ENCODE measurements at regions not wholly inside any gene's neighbourhood (a gene's known extent, or its start where the extent isn't known, plus 50 kb on each side); places are given as distances from the start of the nearest gene placed in this dataset.

DNA sequence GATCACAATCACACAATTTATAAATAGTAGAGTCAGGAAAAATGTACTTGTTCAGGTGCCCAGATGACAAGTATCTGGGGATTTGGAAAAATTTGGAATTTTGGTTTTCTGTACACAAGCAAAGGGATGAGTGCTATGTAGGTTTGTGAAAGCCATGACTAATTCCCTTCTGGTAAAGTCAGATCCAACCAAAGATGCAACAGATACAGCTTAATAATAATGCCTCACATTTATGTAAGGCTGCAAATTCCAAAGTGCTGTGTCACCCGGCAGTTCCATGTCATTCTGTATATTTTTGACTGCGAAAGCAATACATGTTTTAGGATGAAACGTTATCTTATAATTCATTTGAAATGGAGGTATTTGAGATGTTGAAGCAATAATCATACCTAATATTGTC lies 102.7 kb upstream of the AGBL1 start:
- DNase-seq = no peak

DNA sequence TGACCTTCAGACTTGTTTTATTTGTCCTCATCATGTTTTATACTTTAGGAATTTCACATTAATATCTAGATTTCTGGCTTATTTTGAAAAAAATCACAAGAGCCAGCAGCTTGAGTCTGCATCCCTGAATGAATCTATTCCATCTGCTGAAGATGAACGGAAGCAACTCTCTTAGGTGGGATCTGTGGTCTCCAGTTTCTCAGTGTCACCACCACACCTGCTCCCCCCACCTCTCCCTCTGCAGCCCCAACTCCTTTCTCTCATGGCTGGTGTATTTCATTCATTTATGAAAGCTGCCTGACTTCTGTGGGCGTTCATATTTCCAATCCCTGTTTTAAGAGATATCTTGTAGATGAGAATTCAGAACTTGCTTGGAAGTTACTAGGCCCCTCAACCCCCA lies 102.1 kb upstream of the AGBL1 start:
- DNase-seq = no peak

DNA sequence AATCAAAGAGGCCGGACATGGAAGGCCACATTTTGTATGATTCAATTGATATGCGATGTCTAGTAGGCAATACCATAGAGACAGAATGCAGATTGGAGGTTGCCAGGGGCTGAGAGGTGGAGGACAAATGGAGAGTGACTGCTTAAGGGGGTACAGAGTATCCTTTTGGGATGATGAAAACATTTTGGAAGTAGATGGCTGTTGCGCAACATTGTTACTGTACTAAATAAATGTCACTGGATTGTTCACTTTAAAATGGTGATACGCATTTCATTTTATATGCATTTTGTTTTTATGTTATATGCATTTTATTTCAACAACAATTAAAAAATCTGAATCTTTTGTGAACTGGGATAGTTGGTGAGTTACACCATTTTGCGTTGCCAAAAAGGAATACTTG lies 99.7 kb upstream of the AGBL1 start:
- no peak for DNase-seq

GRCh38 chr15:85980946-85981345 lies 98.7 kb upstream of the AGBL1 start:
- DNase-seq = no peak

DNA sequence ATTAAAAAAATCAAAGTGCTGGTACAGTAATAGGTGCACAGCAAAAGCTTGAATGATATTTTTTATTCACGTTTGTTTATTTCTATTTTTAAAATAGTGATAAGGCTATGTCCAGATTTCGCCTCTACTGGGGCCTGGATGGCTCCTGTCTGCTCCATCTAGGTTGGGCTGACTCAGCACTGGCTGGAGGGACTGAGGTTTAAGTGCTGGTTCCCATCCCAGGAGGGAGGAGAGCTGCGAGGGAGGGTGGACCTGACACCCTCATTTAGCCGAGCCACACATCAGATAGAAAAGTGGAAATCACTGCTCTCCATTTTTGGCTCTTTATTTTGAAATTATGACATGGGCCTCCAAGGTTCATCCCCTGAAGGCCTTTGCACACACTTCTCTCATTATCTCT lies 95.4 kb upstream of the AGBL1 start:
- no peak for DNase-seq

DNA sequence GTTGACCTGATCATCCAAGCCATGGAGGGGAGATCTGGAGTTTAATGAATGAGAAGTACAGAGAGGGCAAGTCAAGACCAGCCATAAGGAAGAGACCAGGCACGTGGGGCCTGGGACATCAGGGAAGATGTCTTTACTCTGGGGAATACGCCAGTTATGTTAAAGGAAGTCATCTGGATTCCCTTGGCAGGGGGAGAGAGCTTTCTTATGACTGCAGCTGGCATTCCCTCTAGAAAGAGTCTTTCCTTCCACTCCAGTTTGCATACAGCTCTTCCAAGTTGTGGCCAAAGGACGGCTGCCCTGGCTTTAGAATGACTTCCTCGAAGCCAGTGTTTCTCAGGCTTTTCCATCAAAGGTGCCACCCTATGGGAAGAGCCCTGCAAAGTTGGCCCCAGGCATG lies 93.6 kb upstream of the AGBL1 start:
- DNase-seq = no peak

GRCh38 chr15:85986741-85987140 lies 92.9 kb upstream of the AGBL1 start:
- peak; percentile 8 to 9 for DNase-seq

GRCh38 chr15:85988741-85989140 lies 90.9 kb upstream of the AGBL1 start:
- DNase-seq = no peak

GRCh38 chr15:85992224-85992623 lies 87.4 kb upstream of the AGBL1 start:
- no peak for DNase-seq

GRCh38 chr15:85993116-85993515 lies 86.6 kb upstream of the AGBL1 start:
- DNase-seq = no peak

- no peak for DNase-seq
Measured at GRCh38 chr15:85997618-85998017, 82.1 kb upstream of the AGBL1 start.

DNA sequence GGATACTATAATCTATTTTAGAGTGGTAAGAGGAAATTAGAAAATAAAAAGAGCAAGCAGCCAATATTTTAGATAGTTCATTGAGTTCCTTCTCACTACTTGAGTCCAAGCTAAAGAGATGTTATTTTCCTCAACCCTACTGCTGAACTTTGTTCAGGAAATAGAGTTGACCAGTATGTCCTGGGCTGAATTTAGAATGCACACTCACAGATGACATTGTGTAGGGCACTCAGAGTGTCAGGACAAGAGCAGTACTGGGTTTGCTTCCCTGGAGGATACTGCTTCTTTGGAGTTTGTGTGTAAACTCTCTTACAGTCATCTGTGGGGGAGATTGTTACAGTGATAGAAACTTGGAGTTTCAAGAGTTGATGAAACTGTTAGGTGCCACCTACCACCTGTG lies 80.0 kb upstream of the AGBL1 start:
- no peak for DNase-seq

DNA sequence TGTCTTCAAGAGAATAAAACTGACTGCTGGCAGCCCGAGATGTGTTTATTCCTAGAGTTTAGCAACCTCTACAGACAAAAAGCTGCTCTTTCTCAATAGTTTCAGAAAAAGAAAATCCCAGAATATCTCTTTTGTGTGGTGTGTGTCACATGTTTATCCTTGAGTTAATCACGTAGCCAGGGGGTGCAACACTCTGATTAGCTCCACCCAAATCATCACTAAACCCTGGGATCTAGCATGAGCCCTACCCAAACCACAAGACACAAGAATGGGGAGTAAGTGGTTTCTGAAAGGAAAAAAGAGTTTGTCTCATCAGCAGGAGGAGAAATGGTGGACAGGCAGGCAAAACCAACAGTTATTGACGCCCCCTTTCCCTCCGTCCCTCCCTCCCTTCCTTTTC lies 78.5 kb upstream of the AGBL1 start:
- no peak for DNase-seq

GRCh38 chr15:86002444-86002843 lies 77.2 kb upstream of the AGBL1 start:
- no peak for DNase-seq

- DNase-seq = no peak
Measured at GRCh38 chr15:86004061-86004460, 75.6 kb upstream of the AGBL1 start.

DNA sequence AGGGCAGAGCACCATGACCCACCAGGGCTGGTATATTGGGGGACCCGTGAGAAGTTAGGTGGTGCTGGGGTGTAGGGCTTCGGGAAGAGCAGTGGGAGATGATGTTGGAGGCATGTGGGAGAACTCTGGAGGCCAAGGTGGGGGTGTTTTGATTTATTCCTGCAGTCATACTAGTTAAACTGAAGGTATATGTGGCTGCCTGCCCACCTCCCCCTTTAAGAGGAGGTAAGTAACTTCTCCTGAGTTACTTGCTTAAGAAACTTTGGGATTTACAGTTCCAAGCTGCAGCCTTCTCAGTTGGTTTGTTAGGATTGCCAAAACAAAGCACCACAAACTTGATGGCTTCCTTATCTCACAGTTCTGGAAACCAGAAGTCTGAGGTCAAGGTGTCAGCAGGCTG lies 73.1 kb upstream of the AGBL1 start:
- no peak for DNase-seq

- no peak for DNase-seq
Measured at GRCh38 chr15:86009727-86010126, 69.9 kb upstream of the AGBL1 start.

DNA sequence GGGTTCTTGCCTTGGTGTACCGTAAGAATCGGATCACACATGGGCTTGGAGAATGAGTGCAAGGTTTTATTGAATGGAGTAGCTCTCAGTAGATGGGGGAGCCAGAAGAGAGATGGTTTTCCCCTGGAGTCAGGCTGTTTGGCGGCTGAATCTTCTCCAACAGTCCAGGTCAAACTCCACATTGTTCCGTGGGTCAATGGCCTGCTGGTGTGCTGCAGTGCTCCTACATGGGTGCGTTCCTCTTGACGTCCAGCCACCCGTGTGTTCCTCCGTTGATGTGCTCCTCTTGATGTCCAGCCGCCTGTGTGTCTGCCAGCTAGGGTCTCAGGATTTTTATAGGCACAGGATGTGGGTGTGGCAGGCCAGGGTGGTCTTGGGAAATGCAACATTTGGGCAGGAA lies 69.3 kb upstream of the AGBL1 start:
- no peak for DNase-seq

GRCh38 chr15:86010891-86011290 lies 68.8 kb upstream of the AGBL1 start:
- no peak for DNase-seq

DNA sequence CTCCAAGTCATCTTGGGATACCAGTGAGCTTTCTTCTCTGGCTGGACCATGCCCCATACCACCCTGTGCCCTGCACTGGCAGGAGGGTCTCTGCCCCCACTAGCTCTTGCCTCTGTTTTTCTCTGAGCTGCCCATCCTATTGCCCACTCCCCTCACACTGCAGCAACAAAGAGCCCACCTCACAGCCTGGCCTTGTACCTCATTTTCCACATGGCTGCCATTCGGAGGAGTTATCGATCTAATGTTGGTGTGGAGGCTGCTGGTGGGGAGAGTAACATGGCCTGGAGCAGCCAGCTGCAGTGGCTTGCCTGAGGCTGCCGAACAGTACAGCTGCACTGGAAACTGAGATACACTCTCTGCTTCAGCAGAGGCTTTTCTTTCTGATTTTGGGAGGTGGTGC lies 65.7 kb upstream of the AGBL1 start:
- no peak for DNase-seq

- DNase-seq = no peak
Measured at GRCh38 chr15:86016750-86017149, 62.9 kb upstream of the AGBL1 start.

- no peak for DNase-seq
Measured at GRCh38 chr15:86018679-86019078, 61.0 kb upstream of the AGBL1 start.

- no peak for DNase-seq
Measured at GRCh38 chr15:86021281-86022264, 58.1 kb upstream of the AGBL1 start.

DNA sequence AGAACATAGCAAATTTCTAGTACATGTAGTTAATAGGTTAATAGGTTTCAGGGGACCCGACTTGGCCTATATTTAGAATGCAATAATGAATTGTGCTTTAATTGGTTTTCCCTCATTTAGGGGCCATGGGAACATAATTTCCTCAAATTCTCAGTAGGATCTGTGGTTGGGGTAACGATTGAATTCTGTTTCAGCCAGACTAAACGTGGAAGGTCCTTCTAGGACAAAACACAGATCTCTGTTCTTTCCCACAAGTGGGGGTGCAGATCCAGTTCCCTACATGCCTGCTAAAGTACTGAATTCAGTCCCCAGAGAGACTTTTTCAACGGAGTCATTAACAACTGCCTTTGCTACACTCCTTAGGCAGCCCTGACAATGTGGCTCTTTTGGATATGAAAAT lies 50.7 kb upstream of the AGBL1 start:
- DNase-seq = no peak
